SK-N-SH treated with all-trans-retinoic acid at 6 μM for 48 hours (cell line): ENCODE measurements at regions not wholly inside any gene's neighbourhood (a gene's known extent, or its start where the extent isn't known, plus 50 kb on each side); places are given as distances from the start of the nearest gene placed in this dataset.

Source experiments
- ATAC-seq: fragments of 200-7000 bp; cut with Tn5 transposase; 3 replicates; pipeline ENCODE4 v1.9.1; 2020; ENCODE audit warnings: mild to moderate bottlenecking, moderate library complexity
- ARNTL ChIP-seq: fragments of 450-650 bp; formaldehyde crosslinking; IDR thresholded peaks from 2 replicates; pipeline ENCODE4 v1.5.0; 2020; ENCODE audit warnings: low read depth, mild to moderate bottlenecking, moderate library complexity, borderline replicate concordance
- BACH2 ChIP-seq: fragments of 250-450 bp; sonication (Bioruptor Pico); IDR thresholded peaks from 2 replicates; pipeline ENCODE4 v1.9.0; 2021; ENCODE audit warnings: mild to moderate bottlenecking, borderline replicate concordance
- CSDC2 ChIP-seq: fragments of 250-450 bp; sonication (Bioruptor Pico); IDR thresholded peaks from 2 replicates; pipeline ENCODE4 v1.5.0; 2020; ENCODE audit warnings: mild to moderate bottlenecking, moderate library complexity
- ESRRG ChIP-seq: fragments of 250-450 bp; sonication (Bioruptor Pico); IDR thresholded peaks from 2 replicates; pipeline ENCODE4 v1.6.1; 2021; ENCODE audit warnings: mild to moderate bottlenecking
- GLIS3 ChIP-seq: fragments of 250-450 bp; sonication (Bioruptor Pico); IDR thresholded peaks from 2 replicates; pipeline ENCODE4 v1.5.0; 2020; ENCODE audit warnings: mild to moderate bottlenecking, moderate library complexity
- ISL1 ChIP-seq: fragments of 250-450 bp; sonication (Bioruptor Pico); IDR thresholded peaks from 2 replicates; pipeline ENCODE4 v2.1.2; 2022; ENCODE audit warnings: mild to moderate bottlenecking, moderate library complexity
- OSR1 ChIP-seq: fragments of 250-450 bp; sonication (Bioruptor Pico); IDR thresholded peaks from 2 replicates; pipeline ENCODE4 v1.8.0; 2022; ENCODE audit warnings: moderate library complexity, mild to moderate bottlenecking, inconsistent platforms
- PPARA ChIP-seq: fragments of 250-450 bp; sonication (Bioruptor Pico); IDR thresholded peaks from 2 replicates; pipeline ENCODE4 v1.5.0; 2020; ENCODE audit warnings: mild to moderate bottlenecking, borderline replicate concordance
- RARB ChIP-seq: fragments of 250-450 bp; sonication (Bioruptor Pico); IDR thresholded peaks from 2 replicates; pipeline ENCODE4 v1.8.0; 2021; ENCODE audit warnings: mild to moderate bottlenecking, moderate library complexity
- SNAI2 ChIP-seq: fragments of 250-450 bp; sonication (Bioruptor Pico); IDR thresholded peaks from 2 replicates; pipeline ENCODE4 v1.5.0; 2020; ENCODE audit warnings: mild to moderate bottlenecking, moderate library complexity
- TCF4 ChIP-seq: fragments of 250-450 bp; sonication (Bioruptor Pico); IDR thresholded peaks from 2 replicates; pipeline ENCODE4 v1.8.0; 2021; ENCODE audit warnings: mild to moderate bottlenecking, moderate library complexity, borderline replicate concordance
- TOX ChIP-seq: fragments of 250-450 bp; sonication (Bioruptor Pico); IDR thresholded peaks from 2 replicates; pipeline ENCODE4 v1.8.0; 2021; ENCODE audit warnings: mild to moderate bottlenecking, moderate library complexity, borderline replicate concordance
- ZC3H10 ChIP-seq: fragments of 250-450 bp; sonication (Bioruptor Pico); IDR thresholded peaks from 2 replicates; pipeline ENCODE4 v1.5.1; 2021; ENCODE audit warnings: mild to moderate bottlenecking, moderate library complexity
- ZFP3 ChIP-seq: fragments of 250-450 bp; sonication (Bioruptor Pico); IDR thresholded peaks from 2 replicates; pipeline ENCODE4 v1.5.0; 2020; ENCODE audit warnings: mild to moderate bottlenecking, moderate library complexity
- ZFP30 ChIP-seq: fragments of 450-650 bp; formaldehyde crosslinking; IDR thresholded peaks from 2 replicates; pipeline ENCODE4 v1.5.0; 2022; ENCODE audit warnings: mild to moderate bottlenecking, moderate library complexity
- ZNF565 ChIP-seq: fragments of 450-650 bp; formaldehyde crosslinking; conservative IDR thresholded peaks from 2 replicates; pipeline ENCODE4 v1.5.0; 2020; ENCODE audit warnings: low read depth, mild to moderate bottlenecking, moderate library complexity
- ZNF70 ChIP-seq: fragments of 450-650 bp; formaldehyde crosslinking; IDR thresholded peaks from 2 replicates; pipeline ENCODE4 v1.5.0; 2020; ENCODE audit warnings: mild to moderate bottlenecking, moderate library complexity
- ZNF8 ChIP-seq: fragments of 450-650 bp; formaldehyde crosslinking; IDR thresholded peaks from 2 replicates; pipeline ENCODE4 v1.5.0; 2020; ENCODE audit warnings: mild to moderate bottlenecking, moderate library complexity
- TF ChIP-seq, protein P1 (sequence below): fragments of 250-450 bp; sonication (Bioruptor Pico); IDR thresholded peaks from 2 replicates; pipeline ENCODE4 v1.5.1; 2021; ENCODE audit warnings: mild to moderate bottlenecking, moderate library complexity
- TF ChIP-seq, protein P2 (sequence below): fragments of 250-450 bp; sonication (Bioruptor Pico); IDR thresholded peaks from 2 replicates; pipeline ENCODE4 v1.5.1; 2020; ENCODE audit warnings: low read depth, mild to moderate bottlenecking, moderate library complexity
- TF ChIP-seq, protein P3 (sequence below): fragments of 250-450 bp; sonication (Bioruptor Pico); IDR thresholded peaks from 2 replicates; pipeline ENCODE4 v1.5.0; 2020; ENCODE audit warnings: mild to moderate bottlenecking, moderate library complexity
- TF ChIP-seq, protein P4 (sequence below): fragments of 250-450 bp; sonication (Bioruptor Pico); IDR thresholded peaks from 2 replicates; pipeline ENCODE4 v1.8.0; 2021; ENCODE audit warnings: low read depth, mild to moderate bottlenecking, moderate library complexity, borderline replicate concordance

DNA sequence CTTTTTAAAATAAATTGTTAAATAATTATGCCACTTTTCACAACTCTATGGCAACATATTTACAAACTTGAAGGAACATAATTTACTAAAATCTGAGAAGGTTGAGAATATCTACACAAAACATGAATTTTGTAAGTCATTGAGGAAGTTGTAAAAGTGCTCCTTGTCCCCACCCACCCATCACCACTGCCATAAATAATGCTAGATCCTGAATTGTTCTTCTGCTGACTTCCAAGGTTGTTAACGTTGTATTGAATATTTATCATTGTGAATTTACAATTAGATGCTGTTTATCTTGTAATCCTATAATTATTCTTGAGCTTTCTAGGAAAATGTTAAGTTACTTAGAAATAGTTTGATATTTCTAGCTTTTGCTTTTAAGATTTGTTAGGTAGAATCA, 908.0 kb upstream of the COX7C start:
- no peak for ATAC-seq
- no peak for TF ChIP-seq SNAI2 (CRISPR knock-in tag)
- TF ChIP-seq ARNTL (CRISPR knock-in tag): no peak
- no peak for TF ChIP-seq ZFP30 (CRISPR knock-in tag)
- TF ChIP-seq GLIS3 (CRISPR knock-in tag): no peak
- TF ChIP-seq, protein P1, sequence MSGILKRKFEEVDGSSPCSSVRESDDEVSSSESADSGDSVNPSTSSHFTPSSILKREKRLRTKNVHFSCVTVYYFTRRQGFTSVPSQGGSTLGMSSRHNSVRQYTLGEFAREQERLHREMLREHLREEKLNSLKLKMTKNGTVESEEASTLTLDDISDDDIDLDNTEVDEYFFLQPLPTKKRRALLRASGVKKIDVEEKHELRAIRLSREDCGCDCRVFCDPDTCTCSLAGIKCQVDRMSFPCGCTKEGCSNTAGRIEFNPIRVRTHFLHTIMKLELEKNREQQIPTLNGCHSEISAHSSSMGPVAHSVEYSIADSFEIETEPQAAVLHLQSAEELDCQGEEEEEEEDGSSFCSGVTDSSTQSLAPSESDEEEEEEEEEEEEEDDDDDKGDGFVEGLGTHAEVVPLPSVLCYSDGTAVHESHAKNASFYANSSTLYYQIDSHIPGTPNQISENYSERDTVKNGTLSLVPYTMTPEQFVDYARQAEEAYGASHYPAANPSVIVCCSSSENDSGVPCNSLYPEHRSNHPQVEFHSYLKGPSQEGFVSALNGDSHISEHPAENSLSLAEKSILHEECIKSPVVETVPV (CRISPR knock-in tag): no peak
- TF ChIP-seq, protein P2, sequence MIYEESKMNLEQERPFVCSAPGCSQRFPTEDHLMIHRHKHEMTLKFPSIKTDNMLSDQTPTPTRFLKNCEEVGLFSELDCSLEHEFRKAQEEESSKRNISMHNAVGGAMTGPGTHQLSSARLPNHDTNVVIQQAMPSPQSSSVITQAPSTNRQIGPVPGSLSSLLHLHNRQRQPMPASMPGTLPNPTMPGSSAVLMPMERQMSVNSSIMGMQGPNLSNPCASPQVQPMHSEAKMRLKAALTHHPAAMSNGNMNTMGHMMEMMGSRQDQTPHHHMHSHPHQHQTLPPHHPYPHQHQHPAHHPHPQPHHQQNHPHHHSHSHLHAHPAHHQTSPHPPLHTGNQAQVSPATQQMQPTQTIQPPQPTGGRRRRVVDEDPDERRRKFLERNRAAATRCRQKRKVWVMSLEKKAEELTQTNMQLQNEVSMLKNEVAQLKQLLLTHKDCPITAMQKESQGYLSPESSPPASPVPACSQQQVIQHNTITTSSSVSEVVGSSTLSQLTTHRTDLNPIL: no peak

DNA sequence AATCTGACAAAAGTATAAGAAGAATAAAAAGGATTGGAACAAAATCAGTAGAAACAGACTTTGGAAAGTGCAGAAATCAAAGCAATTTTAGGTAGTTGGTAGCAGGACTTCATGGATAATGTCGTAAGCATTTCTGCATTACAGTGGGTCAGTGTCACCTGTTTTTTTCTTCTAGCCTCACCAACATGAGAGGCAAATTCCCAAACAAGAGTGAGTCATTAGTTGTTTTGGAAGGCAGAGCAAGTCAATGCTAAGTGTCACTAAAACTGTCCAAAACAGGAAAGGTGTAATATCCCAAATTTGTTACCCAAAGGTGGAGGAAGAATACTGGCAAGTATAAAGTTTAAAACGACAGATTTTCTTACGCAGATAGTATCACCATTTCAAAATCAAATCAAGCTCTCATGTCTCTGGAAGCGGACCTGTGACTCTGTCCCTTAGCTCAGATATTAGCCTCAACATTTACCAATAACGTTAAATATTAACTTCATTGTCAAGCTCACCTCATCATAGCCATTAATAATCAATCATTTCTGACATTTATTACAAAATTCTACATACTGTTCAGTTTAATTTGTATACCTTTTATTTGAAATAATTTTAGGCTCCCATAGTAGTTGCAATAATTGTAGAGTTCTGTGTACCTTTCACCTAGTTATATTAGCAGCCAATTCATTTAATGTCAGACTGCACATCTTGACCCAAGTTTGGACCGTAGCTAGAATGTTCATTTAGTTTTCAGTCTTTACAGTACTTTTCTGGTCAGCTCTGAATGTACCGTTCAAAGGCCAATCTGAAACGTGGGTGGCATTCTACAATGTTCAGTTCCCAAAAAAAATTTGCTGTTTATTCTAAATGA, 901.2 kb upstream of the COX7C start:
- TF ChIP-seq, protein P3, sequence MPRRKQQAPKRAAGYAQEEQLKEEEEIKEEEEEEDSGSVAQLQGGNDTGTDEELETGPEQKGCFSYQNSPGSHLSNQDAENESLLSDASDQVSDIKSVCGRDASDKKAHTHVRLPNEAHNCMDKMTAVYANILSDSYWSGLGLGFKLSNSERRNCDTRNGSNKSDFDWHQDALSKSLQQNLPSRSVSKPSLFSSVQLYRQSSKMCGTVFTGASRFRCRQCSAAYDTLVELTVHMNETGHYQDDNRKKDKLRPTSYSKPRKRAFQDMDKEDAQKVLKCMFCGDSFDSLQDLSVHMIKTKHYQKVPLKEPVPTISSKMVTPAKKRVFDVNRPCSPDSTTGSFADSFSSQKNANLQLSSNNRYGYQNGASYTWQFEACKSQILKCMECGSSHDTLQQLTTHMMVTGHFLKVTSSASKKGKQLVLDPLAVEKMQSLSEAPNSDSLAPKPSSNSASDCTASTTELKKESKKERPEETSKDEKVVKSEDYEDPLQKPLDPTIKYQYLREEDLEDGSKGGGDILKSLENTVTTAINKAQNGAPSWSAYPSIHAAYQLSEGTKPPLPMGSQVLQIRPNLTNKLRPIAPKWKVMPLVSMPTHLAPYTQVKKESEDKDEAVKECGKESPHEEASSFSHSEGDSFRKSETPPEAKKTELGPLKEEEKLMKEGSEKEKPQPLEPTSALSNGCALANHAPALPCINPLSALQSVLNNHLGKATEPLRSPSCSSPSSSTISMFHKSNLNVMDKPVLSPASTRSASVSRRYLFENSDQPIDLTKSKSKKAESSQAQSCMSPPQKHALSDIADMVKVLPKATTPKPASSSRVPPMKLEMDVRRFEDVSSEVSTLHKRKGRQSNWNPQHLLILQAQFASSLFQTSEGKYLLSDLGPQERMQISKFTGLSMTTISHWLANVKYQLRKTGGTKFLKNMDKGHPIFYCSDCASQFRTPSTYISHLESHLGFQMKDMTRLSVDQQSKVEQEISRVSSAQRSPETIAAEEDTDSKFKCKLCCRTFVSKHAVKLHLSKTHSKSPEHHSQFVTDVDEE (CRISPR knock-in tag): no peak
- TF ChIP-seq, protein P4, sequence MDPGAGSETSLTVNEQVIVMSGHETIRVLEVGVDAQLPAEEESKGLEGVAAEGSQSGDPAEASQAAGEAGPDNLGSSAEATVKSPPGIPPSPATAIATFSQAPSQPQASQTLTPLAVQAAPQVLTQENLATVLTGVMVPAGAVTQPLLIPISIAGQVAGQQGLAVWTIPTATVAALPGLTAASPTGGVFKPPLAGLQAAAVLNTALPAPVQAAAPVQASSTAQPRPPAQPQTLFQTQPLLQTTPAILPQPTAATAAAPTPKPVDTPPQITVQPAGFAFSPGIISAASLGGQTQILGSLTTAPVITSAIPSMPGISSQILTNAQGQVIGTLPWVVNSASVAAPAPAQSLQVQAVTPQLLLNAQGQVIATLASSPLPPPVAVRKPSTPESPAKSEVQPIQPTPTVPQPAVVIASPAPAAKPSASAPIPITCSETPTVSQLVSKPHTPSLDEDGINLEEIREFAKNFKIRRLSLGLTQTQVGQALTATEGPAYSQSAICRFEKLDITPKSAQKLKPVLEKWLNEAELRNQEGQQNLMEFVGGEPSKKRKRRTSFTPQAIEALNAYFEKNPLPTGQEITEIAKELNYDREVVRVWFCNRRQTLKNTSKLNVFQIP (CRISPR knock-in tag): no peak
- TF ChIP-seq ZFP3 (CRISPR knock-in tag): no peak
- TF ChIP-seq ESRRG (CRISPR knock-in tag): no peak
- TF ChIP-seq GLIS3 (CRISPR knock-in tag): no peak
- TF ChIP-seq, protein P1 (CRISPR knock-in tag): no peak
- TF ChIP-seq RARB (CRISPR knock-in tag): no peak
- no peak for TF ChIP-seq ARNTL (CRISPR knock-in tag)
- no peak for TF ChIP-seq ZNF70
- TF ChIP-seq BACH2: no peak
- no peak for TF ChIP-seq CSDC2 (CRISPR knock-in tag)
- no peak for TF ChIP-seq TOX (CRISPR knock-in tag)
- no peak for TF ChIP-seq TCF4 (CRISPR knock-in tag)
- TF ChIP-seq ISL1 (CRISPR knock-in tag): no peak
- no peak for TF ChIP-seq OSR1 (CRISPR knock-in tag)
- TF ChIP-seq ZC3H10: no peak
- no peak for TF ChIP-seq ZFP30 (CRISPR knock-in tag)
- TF ChIP-seq PPARA (CRISPR knock-in tag): no peak
- ATAC-seq: no peak

DNA sequence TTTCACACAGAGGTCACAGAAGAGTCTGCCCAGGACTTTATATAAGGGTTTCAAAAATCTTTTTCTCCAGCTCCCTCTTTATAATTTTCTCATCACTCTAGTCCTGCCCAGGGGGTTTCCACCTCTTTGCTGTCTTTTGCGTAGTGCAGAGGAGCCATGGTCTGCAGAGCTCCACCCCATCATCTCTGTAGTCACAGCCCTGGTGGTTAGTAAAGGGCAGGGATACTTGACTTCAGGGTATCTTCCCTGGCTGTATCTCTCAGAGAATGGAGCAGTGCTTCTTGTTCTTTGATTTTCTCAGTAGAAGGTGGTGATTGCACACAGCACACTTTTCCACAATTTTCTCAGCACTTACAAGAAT, 900.6 kb upstream of the COX7C start:
- TF ChIP-seq OSR1 (CRISPR knock-in tag): no peak
- no peak for TF ChIP-seq ZFP30 (CRISPR knock-in tag)
- TF ChIP-seq ZNF8: no peak
- TF ChIP-seq TOX (CRISPR knock-in tag): no peak
- TF ChIP-seq SNAI2 (CRISPR knock-in tag): no peak
- TF ChIP-seq, protein P4 (CRISPR knock-in tag): no peak
- no peak for TF ChIP-seq ZC3H10
- no peak for TF ChIP-seq RARB (CRISPR knock-in tag)
- no peak for TF ChIP-seq ZNF565 (CRISPR knock-in tag)
- no peak for TF ChIP-seq CSDC2 (CRISPR knock-in tag)
- no peak for TF ChIP-seq ARNTL (CRISPR knock-in tag)
- TF ChIP-seq BACH2: no peak
- no peak for TF ChIP-seq TCF4 (CRISPR knock-in tag)
- TF ChIP-seq ISL1 (CRISPR knock-in tag): no peak
- no peak for TF ChIP-seq ZFP3 (CRISPR knock-in tag)
- no peak for ATAC-seq
